Renal cortex interstitium (tissue), 11 donors: ENCODE measurements at regions not wholly inside any gene's neighbourhood (a gene's known extent, or its start where the extent isn't known, plus 50 kb on each side); places are given as distances from the start of the nearest gene placed in this dataset.

Experiments used
- DNase-seq, 11 donors: peaks; one replicate each; pipeline ENCODE4 v3.0.0-alpha.2; 2013; ENCODE audit warnings: low read depth in 9 of 11, low spot score in 4 of 11; ENCODE audit errors: extremely low read depth in 1 of 11

DNA sequence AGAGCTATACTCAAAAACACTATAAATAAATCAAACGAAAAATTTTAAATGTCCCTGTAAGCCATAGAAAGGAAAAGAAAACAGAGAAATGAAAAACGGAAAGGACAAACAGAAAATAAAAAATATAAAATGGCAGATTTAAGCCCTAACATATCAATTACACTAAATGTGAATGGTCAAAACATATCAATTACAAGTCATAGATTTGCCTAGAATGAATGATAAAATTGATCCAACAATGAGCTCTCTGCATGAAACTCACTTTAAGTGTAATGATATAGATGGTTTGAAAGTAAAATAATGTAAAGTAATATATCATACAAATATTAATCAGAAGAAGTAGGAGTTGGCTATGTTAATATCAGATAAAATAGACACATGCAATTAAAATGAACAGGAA lies 54.2 kb upstream of the TCF4 start:
- no peak for DNase-seq

DNA sequence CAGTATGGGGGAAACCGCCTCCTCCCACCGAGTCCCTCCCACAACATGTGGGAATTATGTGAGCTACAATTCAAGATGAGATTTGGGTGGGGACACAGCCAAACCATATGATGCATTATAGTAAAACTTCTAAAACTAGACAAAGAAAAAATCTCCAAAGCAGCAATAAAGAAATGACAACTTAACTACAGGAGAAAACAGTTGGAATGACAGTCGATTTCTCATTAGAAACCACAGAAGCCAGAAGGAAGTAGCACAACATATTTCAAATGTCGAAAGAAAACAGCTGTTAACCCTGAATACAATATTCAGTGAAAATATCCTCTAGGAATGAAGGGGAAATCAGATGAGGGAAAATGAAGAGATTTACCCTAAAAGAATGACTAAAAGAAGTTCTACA lies 53.5 kb upstream of the TCF4 start:
- DNase-seq: no peak
